ENCODE measurements at regions not wholly inside any gene's neighbourhood (a gene's known extent, or its start where the extent isn't known, plus 50 kb on each side); places are given as distances from the start of the nearest gene placed in this dataset.

- no peak overlapping the region for H3K4me3 ChIP-seq (ENCODE audit: low read depth, low read length)
- no peak for DNase-seq (ENCODE audit: low read depth, low spot score)
- ChIA-PET POLR2A (no interaction called here), CTCF (no interaction called here)
- no peak for TF ChIP-seq CTCF (IDR thresholded peaks at IDR 0.05; ENCODE audit: insufficient read depth, low read length, missing control alignments)
These were observed 70.3 kb upstream of the TRPM3 start for GRCh38 chr9:71191708-71192107.

- DNase-seq (ENCODE audit: low read depth, low spot score): no peak
- ChIA-PET POLR2A (no interaction called here), CTCF (no interaction called here)
- TF ChIP-seq CTCF (IDR thresholded peaks at IDR 0.05; ENCODE audit: insufficient read depth, low read length, missing control alignments): no peak
- H3K4me3 ChIP-seq (ENCODE audit: low read depth, low read length): no peak overlapping the region
These were observed 61.8 kb upstream of the TRPM3 start for GRCh38 chr9:71183251-71183650.

GRCh38 chr9:71179183-71179582 is 57.8 kb upstream of the TRPM3 start:
- TF ChIP-seq CTCF (IDR thresholded peaks at IDR 0.05; ENCODE audit: insufficient read depth, low read length, missing control alignments): no peak
- DNase-seq (ENCODE audit: low read depth, low spot score): no peak
- ChIA-PET CTCF (no interaction called here), POLR2A (no interaction called here)
- H3K4me3 ChIP-seq (ENCODE audit: low read depth, low read length): no peak overlapping the region

GRCh38 chr9:71177901-71178300 is 56.5 kb upstream of the TRPM3 start:
- POLR2A ChIA-PET: no interaction called here
- TF ChIP-seq CTCF (IDR thresholded peaks at IDR 0.05; ENCODE audit: insufficient read depth, low read length, missing control alignments): no peak
- CTCF ChIA-PET: no interaction called here
- no peak for DNase-seq (ENCODE audit: low read depth, low spot score)
- no peak overlapping the region for H3K4me3 ChIP-seq (ENCODE audit: low read depth, low read length)

- DNase-seq (ENCODE audit: low read depth, low spot score): no peak
- H3K4me3 ChIP-seq (ENCODE audit: low read depth, low read length): no peak overlapping the region
- ChIA-PET CTCF (no interaction called here), POLR2A (no interaction called here)
- TF ChIP-seq CTCF (IDR thresholded peaks at IDR 0.05; ENCODE audit: insufficient read depth, low read length, missing control alignments): no peak
These were observed 50.1 kb upstream of the TRPM3 start for GRCh38 chr9:71171517-71171916.

Data from AG04449 (cell line).